GM10248 (cell line): ENCODE measurements at regions not wholly inside any gene's neighbourhood (a gene's known extent, or its start where the extent isn't known, plus 50 kb on each side); places are given as distances from the start of the nearest gene placed in this dataset.

Experiments used
- CTCF ChIA-PET: fragments of 300-600 bp; sonication (Branson Sonifier 250); formaldehyde crosslinking; extraction: SDS; loops from one replicate; lab custom pipeline; 2021; ENCODE audit warnings: antibody characterized with exemption; lab: Yijun Ruan, JAX
- POLR2A ChIA-PET: fragments of 350-650 bp; sonication (Branson Sonifier 250); formaldehyde crosslinking; extraction: SDS; loops from one replicate; lab custom pipeline; 2020; ENCODE audit warnings: antibody characterized with exemption; lab: Yijun Ruan, JAX
- DNase-seq: peaks from one replicate; pipeline ENCODE4 v3.0.0; 2012; ENCODE audit errors: extremely low spot score
- TF ChIP-seq, protein P1 (sequence below): IDR thresholded peaks from 2 replicates; pipeline ENCODE4 v1.5.1; 2012; ENCODE audit warnings: mild to moderate bottlenecking, low read depth; ENCODE audit errors: extremely low read depth, missing control alignments, control extremely low read depth

- POLR2A ChIA-PET: no interaction called here
- no peak for DNase-seq
- CTCF ChIA-PET: no interaction called here
- TF ChIP-seq, protein P1, sequence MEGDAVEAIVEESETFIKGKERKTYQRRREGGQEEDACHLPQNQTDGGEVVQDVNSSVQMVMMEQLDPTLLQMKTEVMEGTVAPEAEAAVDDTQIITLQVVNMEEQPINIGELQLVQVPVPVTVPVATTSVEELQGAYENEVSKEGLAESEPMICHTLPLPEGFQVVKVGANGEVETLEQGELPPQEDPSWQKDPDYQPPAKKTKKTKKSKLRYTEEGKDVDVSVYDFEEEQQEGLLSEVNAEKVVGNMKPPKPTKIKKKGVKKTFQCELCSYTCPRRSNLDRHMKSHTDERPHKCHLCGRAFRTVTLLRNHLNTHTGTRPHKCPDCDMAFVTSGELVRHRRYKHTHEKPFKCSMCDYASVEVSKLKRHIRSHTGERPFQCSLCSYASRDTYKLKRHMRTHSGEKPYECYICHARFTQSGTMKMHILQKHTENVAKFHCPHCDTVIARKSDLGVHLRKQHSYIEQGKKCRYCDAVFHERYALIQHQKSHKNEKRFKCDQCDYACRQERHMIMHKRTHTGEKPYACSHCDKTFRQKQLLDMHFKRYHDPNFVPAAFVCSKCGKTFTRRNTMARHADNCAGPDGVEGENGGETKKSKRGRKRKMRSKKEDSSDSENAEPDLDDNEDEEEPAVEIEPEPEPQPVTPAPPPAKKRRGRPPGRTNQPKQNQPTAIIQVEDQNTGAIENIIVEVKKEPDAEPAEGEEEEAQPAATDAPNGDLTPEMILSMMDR: no peak
These were observed 504.1 kb downstream of the POM121L12 start for GRCh38 chr7:53539558-53539957.

- POLR2A ChIA-PET: no interaction called here
- no peak for DNase-seq
These were observed 506.0 kb downstream of the POM121L12 start for GRCh38 chr7:53541475-53541874.

GRCh38 chr7:53542157-53542556 lies 506.7 kb downstream of the POM121L12 start:
- no peak for DNase-seq
- CTCF ChIA-PET: no interaction called here
- POLR2A ChIA-PET: no interaction called here
- TF ChIP-seq, protein P1: no peak

More at GRCh38 chr7:53541475-53541874, 506.0 kb downstream of the POM121L12 start:
- CTCF ChIA-PET: no interaction called here
- TF ChIP-seq, protein P1: no peak
